ENCODE measurements at regions not wholly inside any gene's neighbourhood (a gene's known extent, or its start where the extent isn't known, plus 50 kb on each side); places are given as distances from the start of the nearest gene placed in this dataset.

- DNase-seq (no peak), FAIRE-seq (no peak)
- no peaks in the 10 kb centered on the region for H3K36me3 ChIP-seq (ENCODE audit: control insufficient read depth in 3 of 3, insufficient read depth in 2 of 3, low read depth in 1 of 3, low read length in 3 of 3)
- H3K27me3 ChIP-seq (ENCODE audit: control insufficient read depth in 3 of 3, insufficient read depth in 3 of 3, low read length in 3 of 3), result peaks cover 0 to 2% (median 2%) of the 10 kb centered on the region in 3 donors
- no peaks in the 10 kb centered on the region for H3K9me3 ChIP-seq (ENCODE audit: control insufficient read depth in 2 of 2, insufficient read depth in 1 of 2, low read depth in 1 of 2, low read length in 1 of 2)
- H3K27ac ChIP-seq (ENCODE audit: low read depth in 1 of 3, low read length in 2 of 3), result no peak overlapping the region
- H3K4me1 ChIP-seq (ENCODE audit: control insufficient read depth in 3 of 3, insufficient read depth in 2 of 3, low read depth in 1 of 3, low read length in 2 of 3), result no peaks in the 10 kb centered on the region
- 70 to 92% (median 75%) methylated on average over 3 of the region's 3 CpGs for WGBS, 3 donors
- no peak overlapping the region for H3K4me3 ChIP-seq (ENCODE audit: low read depth in 1 of 3, low read length in 3 of 3)
Measured at GRCh38 chr1:244264163-244264562, 187.5 kb downstream of the ADSS2 start.

GRCh38 chr1:244265507-244265906, 186.2 kb downstream of the ADSS2 start:
- H3K4me1 ChIP-seq (ENCODE audit: control insufficient read depth in 3 of 3, insufficient read depth in 2 of 3, low read depth in 1 of 3, low read length in 2 of 3), result no peaks in the 10 kb centered on the region
- peaks cover 0 to 2% (median 2%) of the 10 kb centered on the region in 3 donors for H3K27me3 ChIP-seq (ENCODE audit: control insufficient read depth in 3 of 3, insufficient read depth in 3 of 3, low read length in 3 of 3)
- no peak overlapping the region for H3K27ac ChIP-seq (ENCODE audit: low read depth in 1 of 3, low read length in 2 of 3)
- DNase-seq (no peak), FAIRE-seq (no peak)
- H3K9me3 ChIP-seq (ENCODE audit: control insufficient read depth in 2 of 2, insufficient read depth in 1 of 2, low read depth in 1 of 2, low read length in 1 of 2), result peaks cover 0 to under 1% of the 10 kb centered on the region in 2 donors
- H3K36me3 ChIP-seq (ENCODE audit: control insufficient read depth in 3 of 3, insufficient read depth in 2 of 3, low read depth in 1 of 3, low read length in 3 of 3), result no peaks in the 10 kb centered on the region
- no peak overlapping the region for H3K4me3 ChIP-seq (ENCODE audit: low read depth in 1 of 3, low read length in 3 of 3)
- 85 to 97% (median 90%) methylated on average over 2 of the region's 2 CpGs for WGBS, 3 donors

DNA sequence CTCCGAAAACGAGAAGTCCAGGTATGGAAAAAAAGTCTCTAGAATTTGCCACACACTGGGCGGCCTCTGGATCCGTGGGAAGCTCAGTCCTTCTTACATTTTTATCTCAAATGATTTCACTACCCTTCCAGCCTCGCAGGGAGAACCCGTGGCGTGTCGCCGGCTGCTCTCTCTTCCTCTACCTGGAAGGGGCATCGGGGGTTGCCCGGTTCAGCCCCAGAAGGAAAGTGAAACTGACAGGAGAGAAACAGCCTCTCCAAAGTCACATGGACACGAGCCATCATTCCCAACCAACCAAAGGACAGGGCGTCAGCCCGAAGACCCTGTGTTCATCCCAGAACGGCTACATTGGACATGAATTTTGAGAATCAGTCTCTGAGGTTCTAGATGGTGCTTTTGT, 182.5 kb downstream of the ADSS2 start:
- peak in 1 of 2 donors; percentile 50 for DNase-seq
- Histone ChIP-seq H3K4me1 (ENCODE audit: control insufficient read depth in 3 of 3, insufficient read depth in 2 of 3, low read depth in 1 of 3, low read length in 2 of 3) (no peaks in the 10 kb centered on the region), H3K4me3 (ENCODE audit: low read depth in 1 of 3, low read length in 3 of 3) (peak overlapping the region in 1 of 3 donors; percentile 21), H3K36me3 (ENCODE audit: control insufficient read depth in 3 of 3, insufficient read depth in 2 of 3, low read depth in 1 of 3, low read length in 3 of 3) (no peaks in the 10 kb centered on the region), H3K9me3 (ENCODE audit: control insufficient read depth in 2 of 2, insufficient read depth in 1 of 2, low read depth in 1 of 2, low read length in 1 of 2) (peaks cover 0 to 3% of the 10 kb centered on the region in 2 donors), H3K27me3 (ENCODE audit: control insufficient read depth in 3 of 3, insufficient read depth in 3 of 3, low read length in 3 of 3) (peaks cover 0 to 2% (median 2%) of the 10 kb centered on the region in 3 donors), H3K27ac (ENCODE audit: low read depth in 1 of 3, low read length in 2 of 3) (no peak overlapping the region)
- 56 to 81% (median 63%) methylated on average over 15 of the region's 15 CpGs for WGBS, 3 donors
- no peak for FAIRE-seq

GRCh38 chr1:244271004-244271403, 180.7 kb downstream of the ADSS2 start:
- no peak for DNase-seq
- Histone ChIP-seq H3K27me3 (ENCODE audit: control insufficient read depth in 3 of 3, insufficient read depth in 3 of 3, low read length in 3 of 3) (no peaks in the 10 kb centered on the region), H3K4me1 (ENCODE audit: control insufficient read depth in 3 of 3, insufficient read depth in 2 of 3, low read depth in 1 of 3, low read length in 2 of 3) (no peaks in the 10 kb centered on the region), H3K9me3 (ENCODE audit: control insufficient read depth in 2 of 2, insufficient read depth in 1 of 2, low read depth in 1 of 2, low read length in 1 of 2) (peaks cover 0 to 3% of the 10 kb centered on the region in 2 donors), H3K4me3 (ENCODE audit: low read depth in 1 of 3, low read length in 3 of 3) (no peak overlapping the region), H3K36me3 (ENCODE audit: control insufficient read depth in 3 of 3, insufficient read depth in 2 of 3, low read depth in 1 of 3, low read length in 3 of 3) (no peaks in the 10 kb centered on the region), H3K27ac (ENCODE audit: low read depth in 1 of 3, low read length in 2 of 3) (no peak overlapping the region)
- 90 to 93% (median 92%) methylated on average over 3 of the region's 3 CpGs for WGBS, 3 donors
- FAIRE-seq, result no peak

- no peak overlapping the region for H3K27ac ChIP-seq (ENCODE audit: low read depth in 1 of 3, low read length in 2 of 3)
- H3K27me3 ChIP-seq (ENCODE audit: control insufficient read depth in 3 of 3, insufficient read depth in 3 of 3, low read length in 3 of 3), result no peaks in the 10 kb centered on the region
- peaks cover 0 to 3% of the 10 kb centered on the region in 2 donors for H3K9me3 ChIP-seq (ENCODE audit: control insufficient read depth in 2 of 2, insufficient read depth in 1 of 2, low read depth in 1 of 2, low read length in 1 of 2)
- H3K4me3 ChIP-seq (ENCODE audit: low read depth in 1 of 3, low read length in 3 of 3), result no peak overlapping the region
- no peak for DNase-seq
- WGBS, 3 donors, result 91 to 93% (median 93%) methylated on average over 15 of the region's 15 CpGs
- no peak for FAIRE-seq
- no peaks in the 10 kb centered on the region for H3K4me1 ChIP-seq (ENCODE audit: control insufficient read depth in 3 of 3, insufficient read depth in 2 of 3, low read depth in 1 of 3, low read length in 2 of 3)
- no peaks in the 10 kb centered on the region for H3K36me3 ChIP-seq (ENCODE audit: control insufficient read depth in 3 of 3, insufficient read depth in 2 of 3, low read depth in 1 of 3, low read length in 3 of 3)
Measured at GRCh38 chr1:244271691-244272308, 179.9 kb downstream of the ADSS2 start.

- Histone ChIP-seq H3K4me3 (ENCODE audit: low read depth in 1 of 3, low read length in 3 of 3) (no peak overlapping the region), H3K27ac (ENCODE audit: low read depth in 1 of 3, low read length in 2 of 3) (peak overlapping the region in 1 of 3 donors; percentile 40), H3K36me3 (ENCODE audit: control insufficient read depth in 3 of 3, insufficient read depth in 2 of 3, low read depth in 1 of 3, low read length in 3 of 3) (no peaks in the 10 kb centered on the region), H3K27me3 (ENCODE audit: control insufficient read depth in 3 of 3, insufficient read depth in 3 of 3, low read length in 3 of 3) (no peaks in the 10 kb centered on the region), H3K4me1 (ENCODE audit: control insufficient read depth in 3 of 3, insufficient read depth in 2 of 3, low read depth in 1 of 3, low read length in 2 of 3) (no peaks in the 10 kb centered on the region), H3K9me3 (ENCODE audit: control insufficient read depth in 2 of 2, insufficient read depth in 1 of 2, low read depth in 1 of 2, low read length in 1 of 2) (peaks cover 0 to 3% of the 10 kb centered on the region in 2 donors)
- FAIRE-seq (no peak), DNase-seq (peak; percentile 79 to 86)
- WGBS, 3 donors, result 62 to 71% (median 64%) methylated on average over 9 of the region's 9 CpGs
Measured at GRCh38 chr1:244272471-244273261, 179.0 kb downstream of the ADSS2 start.

DNA sequence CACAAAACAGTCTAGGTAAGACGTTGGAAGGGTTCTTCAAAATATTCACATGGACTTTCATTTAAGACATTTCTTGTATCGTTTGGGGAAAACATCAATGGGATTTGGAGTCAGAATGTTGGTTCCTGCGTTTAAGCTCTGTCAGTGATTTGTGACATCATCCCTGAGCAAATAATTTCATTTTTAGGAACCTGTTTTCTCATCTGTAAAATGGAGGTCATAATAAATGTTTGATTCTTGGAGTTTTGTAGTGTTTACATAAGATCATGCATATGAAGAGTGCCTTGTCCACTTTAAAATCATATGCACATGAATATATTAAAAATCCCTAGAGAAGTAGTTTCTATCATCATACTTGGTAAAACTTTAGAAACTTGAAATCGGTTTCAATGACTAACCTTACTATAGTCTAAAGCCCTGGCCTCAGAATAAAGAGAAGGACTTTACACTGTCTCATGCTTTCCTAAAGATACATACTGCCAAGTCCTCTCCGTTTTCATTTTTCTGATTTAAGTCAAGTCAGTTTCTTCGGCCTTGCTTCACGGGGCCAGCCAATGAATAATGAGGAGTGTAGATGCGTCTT, 178.4 kb downstream of the ADSS2 start:
- 41 to 54% (median 52%) methylated on average over 8 of the region's 8 CpGs for whole genome bisulfite sequencing, 3 donors
- Histone ChIP-seq H3K4me3 (ENCODE audit: low read depth in 1 of 3, low read length in 3 of 3) (no peak overlapping the region), H3K27me3 (ENCODE audit: control insufficient read depth in 3 of 3, insufficient read depth in 3 of 3, low read length in 3 of 3) (no peaks in the 10 kb centered on the region), H3K4me1 (ENCODE audit: control insufficient read depth in 3 of 3, insufficient read depth in 2 of 3, low read depth in 1 of 3, low read length in 2 of 3) (no peaks in the 10 kb centered on the region), H3K36me3 (ENCODE audit: control insufficient read depth in 3 of 3, insufficient read depth in 2 of 3, low read depth in 1 of 3, low read length in 3 of 3) (no peaks in the 10 kb centered on the region), H3K27ac (ENCODE audit: low read depth in 1 of 3, low read length in 2 of 3) (no peak overlapping the region), H3K9me3 (ENCODE audit: control insufficient read depth in 2 of 2, insufficient read depth in 1 of 2, low read depth in 1 of 2, low read length in 1 of 2) (peaks cover 0 to 3% of the 10 kb centered on the region in 2 donors)
- no peak for FAIRE-seq
- DNase-seq, result no peak

GRCh38 chr1:244273845-244274619, 177.7 kb downstream of the ADSS2 start:
- FAIRE-seq (no peak), DNase-seq (peak; percentile 9 to 37)
- H3K27ac ChIP-seq (ENCODE audit: low read depth in 1 of 3, low read length in 2 of 3), result peak overlapping the region in 1 of 3 donors; percentile 43
- no peaks in the 10 kb centered on the region for H3K36me3 ChIP-seq (ENCODE audit: control insufficient read depth in 3 of 3, insufficient read depth in 2 of 3, low read depth in 1 of 3, low read length in 3 of 3)
- 59 to 65% (median 61%) methylated on average over 13 of the region's 13 CpGs for WGBS, 3 donors
- no peaks in the 10 kb centered on the region for H3K4me1 ChIP-seq (ENCODE audit: control insufficient read depth in 3 of 3, insufficient read depth in 2 of 3, low read depth in 1 of 3, low read length in 2 of 3)
- no peak overlapping the region for H3K4me3 ChIP-seq (ENCODE audit: low read depth in 1 of 3, low read length in 3 of 3)
- H3K9me3 ChIP-seq (ENCODE audit: control insufficient read depth in 2 of 2, insufficient read depth in 1 of 2, low read depth in 1 of 2, low read length in 1 of 2), result peaks cover 0 to 3% of the 10 kb centered on the region in 2 donors
- H3K27me3 ChIP-seq (ENCODE audit: control insufficient read depth in 3 of 3, insufficient read depth in 3 of 3, low read length in 3 of 3), result no peaks in the 10 kb centered on the region
